HG03460 (cell line): ENCODE measurements at regions not wholly inside any gene's neighbourhood (a gene's known extent, or its start where the extent isn't known, plus 50 kb on each side); places are given as distances from the start of the nearest gene placed in this dataset.
"Not testable (repeated sequence)": the region's sequence is repeated elsewhere in the genome, so short reads cannot be mapped to it uniquely, and the experiment has no call there.

Source experiments
- ATAC-seq: cut with Tn5 transposase; IDR thresholded peaks from one replicate; pipeline ENCODE4 v1.9.1; 2021; ENCODE audit not compliant: unreplicated experiment

- no peak for ATAC-seq
These were observed 247.2 kb downstream of the GJA1 start for GRCh38 chr6:121682666-121683065.

- not testable (repeated sequence) for ATAC-seq
These were observed 250.4 kb downstream of the GJA1 start for GRCh38 chr6:121685806-121686205.

GRCh38 chr6:121686611-121687023 lies 251.2 kb downstream of the GJA1 start:
- ATAC-seq, result no peak

- ATAC-seq, result no peak
These were observed 253.5 kb downstream of the GJA1 start for GRCh38 chr6:121688974-121689373.

- ATAC-seq, result no peak
These were observed 255.7 kb downstream of the GJA1 start for GRCh38 chr6:121691126-121691551.

- no peak for ATAC-seq
These were observed 258.9 kb downstream of the GJA1 start for GRCh38 chr6:121694389-121694788.

GRCh38 chr6:121694801-121695251 lies 259.4 kb downstream of the GJA1 start:
- no peak for ATAC-seq

GRCh38 chr6:121695329-121695728 lies 259.9 kb downstream of the GJA1 start:
- no peak for ATAC-seq

GRCh38 chr6:121697921-121698320 lies 262.5 kb downstream of the GJA1 start:
- no peak for ATAC-seq

- no peak for ATAC-seq
These were observed 263.2 kb downstream of the GJA1 start for GRCh38 chr6:121698617-121699016.

GRCh38 chr6:121703129-121703528 lies 267.7 kb downstream of the GJA1 start:
- not testable (repeated sequence) for ATAC-seq

GRCh38 chr6:121711472-121711871 lies 276.0 kb downstream of the GJA1 start:
- ATAC-seq, result no peak

GRCh38 chr6:121717686-121718085 lies 282.2 kb downstream of the GJA1 start:
- ATAC-seq, result no peak

- not testable (repeated sequence) for ATAC-seq
These were observed 285.4 kb downstream of the GJA1 start for GRCh38 chr6:121720867-121721266.

GRCh38 chr6:121723623-121724022 lies 288.2 kb downstream of the GJA1 start:
- ATAC-seq, result no peak

GRCh38 chr6:121724576-121724975 lies 289.1 kb downstream of the GJA1 start:
- ATAC-seq, result no peak

- ATAC-seq, result no peak
These were observed 291.1 kb downstream of the GJA1 start for GRCh38 chr6:121726596-121726995.

- ATAC-seq, result no peak
These were observed 295.2 kb downstream of the GJA1 start for GRCh38 chr6:121730616-121731015.

GRCh38 chr6:121731381-121731780 lies 295.9 kb downstream of the GJA1 start:
- ATAC-seq, result no peak

GRCh38 chr6:121732641-121733040 lies 297.2 kb downstream of the GJA1 start:
- no peak for ATAC-seq

GRCh38 chr6:121733234-121733633 lies 297.8 kb downstream of the GJA1 start:
- no peak for ATAC-seq

GRCh38 chr6:121740188-121740587 lies 304.7 kb downstream of the GJA1 start:
- not testable (repeated sequence) for ATAC-seq

- no peak for ATAC-seq
These were observed 308.2 kb downstream of the GJA1 start for GRCh38 chr6:121743691-121744090.

GRCh38 chr6:121748376-121748775 lies 312.9 kb downstream of the GJA1 start:
- no peak for ATAC-seq
